Erythroblast (primary cell): ENCODE measurements at regions not wholly inside any gene's neighbourhood (a gene's known extent, or its start where the extent isn't known, plus 50 kb on each side); places are given as distances from the start of the nearest gene placed in this dataset.
"Not testable (repeated sequence)": the region's sequence is repeated elsewhere in the genome, so short reads cannot be mapped to it uniquely, and the experiment has no call there.

Experiments used
- DNase-seq, 2 experiments: peaks; one replicate each; lab custom pipeline; 2025; lab: John Stamatoyannopoulos, UW
- GATA1 ChIP-seq: IDR thresholded peaks from 2 replicates; pipeline ENCODE4 v1.6.1; 2011; ENCODE audit warnings: low read depth, mild to moderate bottlenecking, control low read depth, low read length, moderate library complexity
- POLR2A ChIP-seq: IDR thresholded peaks from 2 replicates; pipeline ENCODE4 v1.6.1; 2011; ENCODE audit warnings: mild to moderate bottlenecking, low read length

DNA sequence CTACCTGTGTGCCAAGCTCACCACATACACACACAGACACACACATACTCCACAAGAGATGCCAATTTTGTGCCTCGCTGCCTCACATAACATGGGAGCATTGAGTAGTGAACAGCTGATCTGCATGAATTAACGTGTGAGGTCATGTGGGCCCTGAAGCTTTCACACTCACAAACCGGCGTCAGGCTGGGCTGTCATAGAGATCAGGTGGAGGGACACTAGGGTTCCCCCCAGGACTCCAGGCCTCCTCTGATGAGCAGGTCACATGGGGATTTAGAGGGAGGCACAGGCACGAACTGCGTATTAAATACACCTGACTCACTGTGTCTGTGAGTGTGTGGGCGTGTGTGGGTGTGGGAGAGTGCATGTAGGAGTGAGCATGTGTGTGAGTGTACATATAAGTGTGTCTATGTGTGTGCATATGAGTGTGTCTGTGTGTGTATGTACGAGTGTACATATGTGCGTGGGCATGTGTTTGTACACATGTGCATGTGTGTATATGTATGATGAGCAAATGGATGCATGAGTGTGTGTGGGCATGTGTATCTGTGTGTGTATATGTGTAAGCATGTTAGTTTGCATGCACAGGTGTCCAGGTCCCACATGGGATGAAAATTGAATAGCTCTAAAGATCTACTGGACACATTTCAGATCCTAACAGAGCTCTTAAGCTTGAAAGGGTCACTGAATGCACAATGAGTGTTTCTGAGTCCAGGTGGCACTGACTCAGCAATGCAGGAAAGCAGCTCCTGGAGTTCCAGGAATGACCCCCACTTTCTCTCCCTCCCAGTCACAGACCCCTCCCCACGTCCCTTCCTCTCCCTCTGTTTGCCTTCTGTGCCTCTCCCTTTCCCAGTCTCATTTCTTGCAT is 336.6 kb downstream of the PREX1 start:
- TF ChIP-seq GATA1 (no peak), POLR2A (no peak)
- DNase-seq = no peak

GRCh38 chr20:48490341-48490740 is 337.5 kb downstream of the PREX1 start:
- DNase-seq = not testable (repeated sequence)

DNA sequence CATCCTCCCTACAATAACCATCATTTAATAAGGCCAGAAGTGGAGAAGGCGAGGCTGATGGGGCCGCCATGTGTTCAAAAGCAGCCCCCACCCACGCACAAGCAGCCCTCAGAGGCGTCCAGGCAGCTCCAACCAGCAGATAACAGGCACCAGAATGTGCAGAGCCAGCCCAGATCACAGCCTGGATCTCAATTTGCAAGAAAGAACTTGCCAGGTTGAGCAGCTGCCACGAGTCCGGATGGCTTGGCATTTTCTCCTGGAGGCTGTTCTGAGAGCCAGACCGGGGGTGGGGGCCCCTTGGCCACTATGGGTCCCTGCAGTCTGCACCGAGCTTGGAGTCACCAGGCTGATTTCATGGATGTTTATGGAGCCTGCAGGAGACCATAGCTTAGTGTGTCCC is 338.1 kb downstream of the PREX1 start:
- no peak for TF ChIP-seq POLR2A
- no peak for TF ChIP-seq GATA1
- DNase-seq = no peak

GRCh38 chr20:48489046-48489463 is 338.7 kb downstream of the PREX1 start:
- TF ChIP-seq POLR2A (no peak), GATA1 (no peak)
- DNase-seq = no peak

GRCh38 chr20:48488334-48489034 is 339.3 kb downstream of the PREX1 start:
- DNase-seq = not testable (repeated sequence)

DNA sequence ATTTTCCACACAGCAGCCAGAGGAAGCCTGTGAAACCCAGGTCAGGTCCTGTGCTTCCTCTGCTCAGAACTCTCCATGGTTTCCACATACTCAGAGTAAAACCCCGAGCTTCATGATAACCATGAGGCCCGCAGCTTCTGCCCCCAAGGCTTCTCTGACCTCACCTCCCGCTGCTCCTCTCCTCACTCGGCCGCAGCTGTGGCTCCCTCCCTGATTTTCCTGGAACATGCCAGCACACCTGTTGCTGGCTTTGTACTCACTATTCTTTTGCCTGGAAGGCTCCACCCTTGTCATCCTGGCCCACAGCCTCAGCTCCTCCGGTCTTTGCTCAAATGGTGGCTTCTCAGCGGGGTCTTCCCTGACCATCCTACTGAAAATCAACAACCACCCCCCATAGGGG is 341.7 kb downstream of the PREX1 start:
- no peak for DNase-seq
- TF ChIP-seq GATA1 = no peak
- TF ChIP-seq POLR2A = no peak

DNA sequence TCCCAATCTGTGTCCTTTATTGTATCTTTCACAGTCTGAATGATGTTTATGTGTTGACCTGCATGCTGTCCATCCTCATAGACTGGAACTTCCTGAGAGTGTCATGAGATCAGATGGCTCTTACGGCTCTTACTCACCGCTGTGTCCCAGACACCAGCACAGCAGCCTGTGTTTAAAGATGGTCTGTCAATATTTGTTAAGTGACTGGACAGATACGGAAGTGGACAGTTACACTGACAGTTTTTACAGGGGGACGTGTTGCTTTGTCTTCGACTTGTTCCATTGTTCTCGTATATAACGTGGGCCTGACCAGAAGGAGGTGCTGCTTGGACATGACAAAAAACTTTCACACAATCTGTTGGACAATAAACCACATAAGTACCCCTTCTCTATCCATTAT is 342.6 kb downstream of the PREX1 start:
- not testable (repeated sequence) for DNase-seq

- TF ChIP-seq POLR2A (no peak), GATA1 (no peak)
These were observed 344.3 kb downstream of the PREX1 start for GRCh38 chr20:48483334-48484066.

GRCh38 chr20:48482790-48483189 is 345.0 kb downstream of the PREX1 start:
- no peak for DNase-seq
- no peak for TF ChIP-seq GATA1
- no peak for TF ChIP-seq POLR2A

More at GRCh38 chr20:48483334-48484066, 344.3 kb downstream of the PREX1 start:
- no peak for DNase-seq

DNA sequence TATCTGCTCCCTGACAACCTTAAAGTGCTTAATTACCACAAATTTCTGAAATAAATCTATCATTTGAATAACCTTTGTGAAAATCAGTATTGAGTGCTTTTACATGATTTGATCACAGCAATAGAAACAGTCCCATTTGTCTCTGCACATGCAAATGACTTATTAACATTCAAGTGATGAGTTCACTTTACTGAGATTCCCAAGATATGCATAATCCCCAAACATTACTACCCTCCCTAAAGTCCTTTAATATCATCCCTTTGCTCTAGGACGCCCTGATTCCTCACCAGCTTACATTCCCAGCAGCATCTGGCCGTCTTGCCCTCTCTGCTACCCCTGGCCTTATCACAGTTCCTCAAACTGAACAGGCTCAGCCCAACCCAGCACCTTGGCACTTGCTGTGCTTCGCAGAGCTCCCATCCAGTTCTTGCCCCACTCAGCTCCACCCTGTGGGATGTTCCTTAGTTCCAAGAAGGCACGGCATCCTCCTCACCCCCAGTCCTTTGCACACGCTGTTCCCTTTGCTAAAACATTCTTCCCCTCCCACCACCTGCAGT is 347.5 kb downstream of the PREX1 start:
- TF ChIP-seq POLR2A = no peak
- no peak for TF ChIP-seq GATA1

DNA sequence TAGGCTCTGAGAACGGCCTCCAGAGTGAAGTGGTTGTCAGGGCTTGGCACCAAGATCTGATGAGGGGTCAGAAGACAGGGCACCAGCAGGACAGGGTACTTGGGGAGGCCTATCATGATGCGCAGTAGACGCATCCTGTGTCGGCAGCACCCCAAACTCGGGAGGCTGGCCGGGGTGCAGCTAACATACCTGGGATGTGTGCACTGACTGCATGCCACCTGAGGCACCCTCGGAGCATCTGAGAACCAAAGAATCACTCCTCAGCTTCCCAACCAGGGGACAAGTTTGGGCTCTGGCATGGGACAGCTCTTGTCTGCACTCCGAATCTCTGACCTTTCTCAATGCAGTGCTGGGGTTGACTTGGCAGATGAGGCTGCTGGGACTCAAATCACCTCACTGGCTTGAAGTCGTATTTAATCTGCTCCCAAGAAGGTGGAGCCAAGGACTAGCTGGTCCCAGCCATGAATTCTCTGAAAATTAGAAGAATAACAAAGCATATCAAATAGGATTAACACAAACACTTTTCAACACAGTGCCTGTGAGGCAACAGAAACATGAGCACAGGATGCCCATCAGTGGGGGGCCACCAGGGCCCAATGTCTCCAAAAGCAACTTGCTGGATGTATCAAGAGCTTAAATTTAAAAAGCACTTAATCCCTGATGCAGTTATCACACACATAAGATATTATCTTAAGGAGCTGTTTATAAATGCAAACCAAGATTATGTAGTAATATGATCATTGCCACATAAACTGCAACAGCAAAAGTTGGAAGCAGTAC is 348.8 kb downstream of the PREX1 start:
- DNase-seq = no peak
- TF ChIP-seq POLR2A (no peak), GATA1 (no peak)

More for the DNA sequence above, 347.5 kb downstream of the PREX1 start:
- DNase-seq = no peak

GRCh38 chr20:48478370-48478769 is 349.4 kb downstream of the PREX1 start:
- DNase-seq = no peak
- TF ChIP-seq GATA1 (no peak), POLR2A (no peak)

- TF ChIP-seq POLR2A (no peak), GATA1 (no peak)
- DNase-seq = no peak
These were observed 350.9 kb downstream of the PREX1 start for GRCh38 chr20:48476854-48477253.
